Fibroblast of lung (primary cell): ENCODE measurements at regions not wholly inside any gene's neighbourhood (a gene's known extent, or its start where the extent isn't known, plus 50 kb on each side); places are given as distances from the start of the nearest gene placed in this dataset.

Experiments
- DNase-seq, 2 donors: peaks; one replicate each; pipeline versions ENCODE4 v3.0.0 to v3.0.0-alpha.2; 2010; ENCODE audit warnings: low read depth in 2 of 2
- H2AFZ ChIP-seq: 2 replicates; pipeline ENCODE4 v1.5.1; 2012; ENCODE audit warnings: low read length, control low read depth, inconsistent platforms
- H3K27ac ChIP-seq: 2 replicates; pipeline ENCODE4 v1.5.1; 2011; ENCODE audit warnings: low read length, control low read depth; ENCODE audit not compliant: insufficient read depth
- H3K27me3 ChIP-seq: 2 replicates; pipeline ENCODE4 v1.5.1; 2011; ENCODE audit warnings: mild to moderate bottlenecking, low read length; ENCODE audit not compliant: control insufficient read depth, insufficient read depth
- H3K36me3 ChIP-seq: 2 replicates; pipeline ENCODE4 v1.5.1; 2011; ENCODE audit warnings: low read length; ENCODE audit not compliant: control insufficient read depth, insufficient read depth
- H3K4me1 ChIP-seq: 2 replicates; pipeline ENCODE4 v1.5.1; 2011; ENCODE audit warnings: low read length; ENCODE audit not compliant: control insufficient read depth, insufficient read depth; ENCODE audit errors: extremely low read depth
- H3K4me2 ChIP-seq: 2 replicates; pipeline ENCODE4 v1.5.1; 2011; ENCODE audit warnings: low read length, control low read depth; ENCODE audit not compliant: insufficient read depth; ENCODE audit errors: extremely low read depth
- H3K4me3 ChIP-seq, 4 experiments: fragments of 200-600 bp in 1 of 4; sonication (generic) in 1 of 4; replicated peaks in 1 of 4; 2 replicates each; pipeline ENCODE4 v1.5.1; 2011 to 2016; ENCODE audit warnings: low read length in 4 of 4, low read depth in 3 of 4, mild to moderate bottlenecking in 3 of 4, control low read depth in 2 of 4, inconsistent platforms in 1 of 4, mixed read lengths in 1 of 4; ENCODE audit not compliant: insufficient read depth in 1 of 4; ENCODE audit errors: control extremely low read depth in 1 of 4
- H3K79me2 ChIP-seq: 2 replicates; pipeline ENCODE4 v1.5.1; 2012; ENCODE audit warnings: mild to moderate bottlenecking, low read length, inconsistent platforms; ENCODE audit not compliant: control insufficient read depth, insufficient read depth
- H3K9ac ChIP-seq: 2 replicates; pipeline ENCODE4 v1.5.1; 2011; ENCODE audit warnings: mild to moderate bottlenecking, low read length, control low read depth; ENCODE audit not compliant: insufficient read depth
- H3K9me3 ChIP-seq: 2 replicates; pipeline ENCODE4 v1.5.1; 2012; ENCODE audit warnings: low read depth, low read length; ENCODE audit not compliant: control insufficient read depth, insufficient read depth
- H4K20me1 ChIP-seq: 2 replicates; pipeline ENCODE4 v1.5.1; 2011; ENCODE audit warnings: low read length; ENCODE audit not compliant: control insufficient read depth, insufficient read depth; ENCODE audit errors: extremely low read depth
- CTCF ChIP-seq, 2 donors: IDR thresholded peaks in 1 of 2; conservative IDR thresholded peaks in 1 of 2; 1 replicate in 1 of 2; 2 replicates in 1 of 2; pipeline ENCODE4 v1.5.1; 2011 to 2012; ENCODE audit warnings: low read length in 2 of 2, control low read depth in 1 of 2, inconsistent platforms in 1 of 2, low read depth in 1 of 2, mild to moderate bottlenecking in 1 of 2
- EZH2 ChIP-seq: IDR thresholded peaks from 2 replicates; pipeline ENCODE4 v1.5.1; 2012; ENCODE audit warnings: low read length, control low read depth, mild to moderate bottlenecking; ENCODE audit errors: missing control alignments

- TF ChIP-seq EZH2 (no peak), CTCF (conservative IDR thresholded peaks at IDR 0.05 in 1 of 2, IDR thresholded peaks at IDR 0.05 in 1 of 2; ENCODE audit: low read depth in 1 of 2, low read length in 2 of 2) (no peak)
- Histone ChIP-seq H3K4me2 (no peak overlapping the region), H3K9me3 (no peaks in the 10 kb centered on the region), H3K36me3 (no peaks in the 10 kb centered on the region), H3K4me1 (no peaks in the 10 kb centered on the region), H2AFZ (no peak overlapping the region), H4K20me1 (no peaks in the 10 kb centered on the region), H3K4me3 (no peak overlapping the region), H3K27me3 (no peaks in the 10 kb centered on the region), H3K9ac (no peak overlapping the region), H3K79me2 (no peaks in the 10 kb centered on the region), H3K27ac (no peak overlapping the region)
- DNase-seq, result no peak
Observed at GRCh38 chr4:83722730-83723269, 186.9 kb downstream of the GPAT3 start.

- Histone ChIP-seq H4K20me1 (no peaks in the 10 kb centered on the region), H3K36me3 (no peaks in the 10 kb centered on the region), H3K27ac (no peak overlapping the region), H3K4me1 (no peaks in the 10 kb centered on the region), H3K9ac (no peak overlapping the region), H3K4me2 (no peak overlapping the region), H2AFZ (no peak overlapping the region), H3K4me3 (no peak overlapping the region), H3K27me3 (no peaks in the 10 kb centered on the region), H3K9me3 (no peaks in the 10 kb centered on the region), H3K79me2 (no peaks in the 10 kb centered on the region)
- no peak for TF ChIP-seq CTCF (conservative IDR thresholded peaks at IDR 0.05 in 1 of 2, IDR thresholded peaks at IDR 0.05 in 1 of 2; ENCODE audit: low read depth in 1 of 2, low read length in 2 of 2)
- TF ChIP-seq EZH2, result no peak
- peak in 1 of 2 donors; percentile 1 for DNase-seq
Observed at GRCh38 chr4:83716874-83717273, 181.0 kb downstream of the GPAT3 start.

- H3K27ac ChIP-seq, result no peak overlapping the region
- H2AFZ ChIP-seq, result no peak overlapping the region
- DNase-seq, result no peak
- H3K9ac ChIP-seq, result no peak overlapping the region
- no peaks in the 10 kb centered on the region for H3K4me1 ChIP-seq
- H3K9me3 ChIP-seq, result no peaks in the 10 kb centered on the region
- H3K4me2 ChIP-seq, result no peak overlapping the region
- TF ChIP-seq EZH2 (no peak), CTCF (conservative IDR thresholded peaks at IDR 0.05 in 1 of 2, IDR thresholded peaks at IDR 0.05 in 1 of 2; ENCODE audit: low read depth in 1 of 2, low read length in 2 of 2) (no peak)
- no peaks in the 10 kb centered on the region for H4K20me1 ChIP-seq
- H3K79me2 ChIP-seq, result no peaks in the 10 kb centered on the region
- no peak overlapping the region for H3K4me3 ChIP-seq
- H3K27me3 ChIP-seq, result no peaks in the 10 kb centered on the region
- H3K36me3 ChIP-seq, result no peaks in the 10 kb centered on the region
Observed at GRCh38 chr4:83712890-83713289, 177.0 kb downstream of the GPAT3 start.
